ENCODE measurements at regions not wholly inside any gene's neighbourhood (a gene's known extent, or its start where the extent isn't known, plus 50 kb on each side); places are given as distances from the start of the nearest gene placed in this dataset.
"Not testable (repeated sequence)": the region's sequence is repeated elsewhere in the genome, so short reads cannot be mapped to it uniquely, and the experiment has no call there.

GRCh38 chr6:14896475-14896874, 349.4 kb upstream of the JARID2 start:
- no peak for TF ChIP-seq EZH2phosphoT487 (conservative IDR thresholded peaks at IDR 0.05; ENCODE audit: low read length)
- no peak for TF ChIP-seq CTCF (IDR thresholded peaks at IDR 0.05; ENCODE audit: insufficient read depth, low read length, poor library complexity, severe bottlenecking)
- Histone ChIP-seq H3K36me3 (ENCODE audit: low read length) (no peaks in the 10 kb centered on the region), H3K79me2 (ENCODE audit: insufficient read depth, low read length) (no peaks in the 10 kb centered on the region), H3K4me2 (ENCODE audit: low read depth, low read length, poor library complexity, severe bottlenecking) (no peak overlapping the region), H2AFZ (ENCODE audit: low read depth, low read length, severe bottlenecking) (no peak overlapping the region), H3K9me3 (ENCODE audit: insufficient read depth, low read length) (no peaks in the 10 kb centered on the region; the same call in 1 of the 2 replicates), H3K9me2 (replicated peaks; ENCODE audit: insufficient read depth, low read length) (no peaks in the 10 kb centered on the region), H3K9ac (ENCODE audit: low read length) (no peak overlapping the region), H4K20me1 (ENCODE audit: low read depth, low read length) (no peaks in the 10 kb centered on the region), H3K27ac (ENCODE audit: low read depth, low read length) (no peak overlapping the region), H3K27me3 (ENCODE audit: low read length) (no peaks in the 10 kb centered on the region), H3F3A (ENCODE audit: insufficient read depth) (no peaks in the 10 kb centered on the region), H3K4me3 (ENCODE audit: insufficient read depth, low read length, poor library complexity, severe bottlenecking) (no peak overlapping the region)

- Histone ChIP-seq H3K9me2 (replicated peaks; ENCODE audit: insufficient read depth, low read length) (no peaks in the 10 kb centered on the region), H3K27me3 (ENCODE audit: low read length) (no peaks in the 10 kb centered on the region), H3K4me2 (ENCODE audit: low read depth, low read length, poor library complexity, severe bottlenecking) (no peak overlapping the region), H3K36me3 (ENCODE audit: low read length) (no peaks in the 10 kb centered on the region), H3K9me3 (ENCODE audit: insufficient read depth, low read length) (no peaks in the 10 kb centered on the region; the same call in 1 of the 2 replicates), H3K79me2 (ENCODE audit: insufficient read depth, low read length) (no peaks in the 10 kb centered on the region), H3K9ac (ENCODE audit: low read length) (no peak overlapping the region), H4K20me1 (ENCODE audit: low read depth, low read length) (no peaks in the 10 kb centered on the region), H3K27ac (ENCODE audit: low read depth, low read length) (no peak overlapping the region), H3F3A (ENCODE audit: insufficient read depth) (no peaks in the 10 kb centered on the region), H3K4me3 (ENCODE audit: insufficient read depth, low read length, poor library complexity, severe bottlenecking) (no peak overlapping the region), H2AFZ (ENCODE audit: low read depth, low read length, severe bottlenecking) (no peak overlapping the region)
- no peak for TF ChIP-seq CTCF (IDR thresholded peaks at IDR 0.05; ENCODE audit: insufficient read depth, low read length, poor library complexity, severe bottlenecking)
- TF ChIP-seq EZH2phosphoT487 (conservative IDR thresholded peaks at IDR 0.05; ENCODE audit: low read length) = no peak
Measured at GRCh38 chr6:14897831-14898230, 348.0 kb upstream of the JARID2 start.

DNA sequence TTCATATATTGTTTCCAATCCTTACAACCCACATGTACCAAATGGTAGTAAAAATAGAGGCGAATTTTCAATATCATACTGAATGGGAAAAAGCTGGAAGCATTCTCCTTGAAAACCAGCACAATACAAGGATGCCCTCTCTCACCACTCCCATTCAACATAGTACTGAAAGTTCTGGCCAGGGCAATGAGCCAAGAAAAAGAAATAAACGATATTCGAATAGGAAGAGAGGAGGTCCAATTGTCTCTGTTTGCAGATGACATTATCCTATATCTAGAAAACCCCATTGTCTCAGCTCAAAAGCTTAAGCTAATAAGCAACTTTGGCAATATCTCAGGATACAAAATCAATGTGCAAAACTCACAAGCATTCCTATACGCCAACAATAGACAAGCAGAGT, 346.4 kb upstream of the JARID2 start:
- not testable (repeated sequence) for H3K4me3 ChIP-seq (ENCODE audit: insufficient read depth, low read length, poor library complexity, severe bottlenecking); H4K20me1 ChIP-seq (ENCODE audit: low read depth, low read length); H3K79me2 ChIP-seq (ENCODE audit: insufficient read depth, low read length); H3K9me2 ChIP-seq (replicated peaks; ENCODE audit: insufficient read depth, low read length); H3K4me2 ChIP-seq (ENCODE audit: low read depth, low read length, poor library complexity, severe bottlenecking); H3F3A ChIP-seq (ENCODE audit: insufficient read depth); H3K27ac ChIP-seq (ENCODE audit: low read depth, low read length); H3K9me3 ChIP-seq (ENCODE audit: insufficient read depth, low read length); H2AFZ ChIP-seq (ENCODE audit: low read depth, low read length, severe bottlenecking); H3K9ac ChIP-seq (ENCODE audit: low read length); H3K36me3 ChIP-seq (ENCODE audit: low read length); H3K27me3 ChIP-seq (ENCODE audit: low read length)

DNA sequence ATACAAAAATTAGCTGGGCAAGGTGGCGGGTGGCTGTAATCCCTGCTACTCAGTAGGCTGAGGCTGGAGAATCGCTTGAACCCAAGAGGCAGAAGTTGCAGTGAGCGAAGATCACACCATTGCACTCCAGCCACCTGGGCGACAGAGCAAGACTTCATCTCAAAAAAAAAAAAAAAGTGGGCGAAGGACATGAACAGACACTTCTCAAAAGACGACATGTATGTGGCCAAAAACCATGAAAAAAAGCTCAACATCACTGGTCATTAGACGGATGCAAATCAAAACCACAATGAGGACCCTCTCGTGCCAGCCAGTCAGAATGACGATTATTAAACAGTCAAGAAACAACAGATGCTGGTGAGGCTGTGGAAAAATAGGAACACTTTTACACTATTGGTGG, 344.9 kb upstream of the JARID2 start:
- Histone ChIP-seq H3K4me3 (ENCODE audit: insufficient read depth, low read length, poor library complexity, severe bottlenecking) (no peak overlapping the region), H3K36me3 (ENCODE audit: low read length) (no peaks in the 10 kb centered on the region), H2AFZ (ENCODE audit: low read depth, low read length, severe bottlenecking) (no peak overlapping the region), H4K20me1 (ENCODE audit: low read depth, low read length) (no peaks in the 10 kb centered on the region), H3K79me2 (ENCODE audit: insufficient read depth, low read length) (no peaks in the 10 kb centered on the region), H3K4me2 (ENCODE audit: low read depth, low read length, poor library complexity, severe bottlenecking) (no peak overlapping the region), H3K27me3 (ENCODE audit: low read length) (no peaks in the 10 kb centered on the region), H3K9me3 (ENCODE audit: insufficient read depth, low read length) (no peaks in the 10 kb centered on the region), H3K9ac (ENCODE audit: low read length) (no peak overlapping the region), H3F3A (ENCODE audit: insufficient read depth) (no peaks in the 10 kb centered on the region), H3K9me2 (replicated peaks; ENCODE audit: insufficient read depth, low read length) (no peaks in the 10 kb centered on the region), H3K27ac (ENCODE audit: low read depth, low read length) (no peak overlapping the region)
- no peak for TF ChIP-seq EZH2phosphoT487 (conservative IDR thresholded peaks at IDR 0.05; ENCODE audit: low read length)
- TF ChIP-seq CTCF (IDR thresholded peaks at IDR 0.05; ENCODE audit: insufficient read depth, low read length, poor library complexity, severe bottlenecking) = no peak
